K562 (cell line): ENCODE measurements at regions not wholly inside any gene's neighbourhood (a gene's known extent, or its start where the extent isn't known, plus 50 kb on each side); places are given as distances from the start of the nearest gene placed in this dataset.

ENCODE experiments used
- IRF2 ChIP-seq: sonication (generic); formaldehyde crosslinking; IDR thresholded peaks from 2 replicates; pipeline ENCODE4 v1.8.1; 2022; ENCODE audit warnings: mild to moderate bottlenecking, missing genetic modification reagents
- MTF1 ChIP-seq: fragments of 250-450 bp; sonication (Bioruptor Pico); IDR thresholded peaks from 2 replicates; pipeline ENCODE4 v1.9.0; 2021; ENCODE audit warnings: moderate library complexity, mild to moderate bottlenecking, inconsistent platforms, borderline replicate concordance
- SMC3 ChIP-seq: conservative IDR thresholded peaks from 2 replicates; pipeline ENCODE4 v1.6.1; 2011; ENCODE audit warnings: low read depth, low read length, improper control_type of control experiment; ENCODE audit not compliant: insufficient read depth
- SREBF1 ChIP-seq: fragments of 150-350 bp; IDR thresholded peaks from 2 replicates; pipeline ENCODE4 v1.6.1; 2014; ENCODE audit warnings: antibody characterized with exemption, low read depth, low read length, borderline replicate concordance
- ZNF324 ChIP-seq: fragments of 250-450 bp; sonication (Bioruptor Pico); IDR thresholded peaks from 2 replicates; pipeline ENCODE4 v1.4.0; 2020; ENCODE audit warnings: mild to moderate bottlenecking

GRCh38 chr2:59538398-59538911 is 1015.0 kb downstream of the BCL11A start:
- TF ChIP-seq IRF2 (CRISPR knock-in tag) (no peak), MTF1 (CRISPR knock-in tag) (no peak), ZNF324 (CRISPR knock-in tag) (no peak), SMC3 (no peak), SREBF1 (no peak)
